HG03280 (cell line): ENCODE measurements at regions not wholly inside any gene's neighbourhood (a gene's known extent, or its start where the extent isn't known, plus 50 kb on each side); places are given as distances from the start of the nearest gene placed in this dataset.
A peak's percentile ranks its signal among the peaks of the same experiment; 100 is the strongest.

ENCODE experiments used
- ATAC-seq: cut with Tn5 transposase; IDR thresholded peaks from one replicate; pipeline ENCODE4 v1.9.1; 2021; ENCODE audit warnings: mild to moderate bottlenecking, moderate library complexity; ENCODE audit not compliant: unreplicated experiment

GRCh38 chr3:180282386-180282785 is 245.6 kb upstream of the PEX5L start:
- ATAC-seq, result no peak

- no peak for ATAC-seq
Measured at GRCh38 chr3:180283251-180283650, 246.5 kb upstream of the PEX5L start.

GRCh38 chr3:180284331-180285110 is 247.8 kb upstream of the PEX5L start:
- no peak for ATAC-seq

- no peak for ATAC-seq
Measured at GRCh38 chr3:180287703-180288102, 251.0 kb upstream of the PEX5L start.

GRCh38 chr3:180288816-180289215 is 252.1 kb upstream of the PEX5L start:
- ATAC-seq, result no peak

- ATAC-seq, result no peak
Measured at GRCh38 chr3:180290300-180290699, 253.6 kb upstream of the PEX5L start.

- ATAC-seq, result no peak
Measured at GRCh38 chr3:180294282-180295027, 257.7 kb upstream of the PEX5L start.

GRCh38 chr3:180295811-180296210 is 259.1 kb upstream of the PEX5L start:
- no peak for ATAC-seq

- ATAC-seq, result no peak
Measured at GRCh38 chr3:180296971-180297370, 260.2 kb upstream of the PEX5L start.

GRCh38 chr3:180306155-180306554 is 269.4 kb upstream of the PEX5L start:
- no peak for ATAC-seq

- ATAC-seq, result no peak
Measured at GRCh38 chr3:180306691-180307090, 270.0 kb upstream of the PEX5L start.

- no peak for ATAC-seq
Measured at GRCh38 chr3:180311242-180311641, 274.5 kb upstream of the PEX5L start.

GRCh38 chr3:180316321-180316720 is 279.6 kb upstream of the PEX5L start:
- ATAC-seq, result no peak

GRCh38 chr3:180319461-180319860 is 282.5 kb upstream of the TTC14 start:
- ATAC-seq, result no peak

- ATAC-seq, result no peak
Measured at GRCh38 chr3:180320631-180321030, 281.3 kb upstream of the TTC14 start.

- ATAC-seq, result no peak
Measured at GRCh38 chr3:180321534-180321933, 280.4 kb upstream of the TTC14 start.

- no peak for ATAC-seq
Measured at GRCh38 chr3:180322829-180323228, 279.1 kb upstream of the TTC14 start.

- no peak for ATAC-seq
Measured at GRCh38 chr3:180324791-180325190, 277.2 kb upstream of the TTC14 start.

GRCh38 chr3:180325533-180325932 is 276.4 kb upstream of the TTC14 start:
- ATAC-seq, result no peak

- no peak for ATAC-seq
Measured at GRCh38 chr3:180325958-180326357, 276.0 kb upstream of the TTC14 start.

- ATAC-seq, result peak; percentile 67
Measured at GRCh38 chr3:180329187-180329586, 272.8 kb upstream of the TTC14 start.

GRCh38 chr3:180329847-180330246 is 272.1 kb upstream of the TTC14 start:
- ATAC-seq, result no peak
